ENCODE measurements at regions not wholly inside any gene's neighbourhood (a gene's known extent, or its start where the extent isn't known, plus 50 kb on each side); places are given as distances from the start of the nearest gene placed in this dataset.

- intact Hi-C loops (cut with DNase I), result no loop called here
- Histone ChIP-seq H3K9me3 (no peaks in the 10 kb centered on the region), H3K4me3 (no peak overlapping the region), H3K27ac (no peak overlapping the region), H3K36me3 (replicated peaks in 1 of 2; ENCODE audit: insufficient read depth in 1 of 2, low read depth in 2 of 2) (peaks cover 0 to 5% of the 10 kb centered on the region in 2 donors), H3K4me1 (no peaks in the 10 kb centered on the region), H3K27me3 (no peaks in the 10 kb centered on the region)
- ATAC-seq (no peak), DNase-seq (no peak)
- 90 to 91% methylated on average over 5 of the region's 5 CpGs for WGBS, 2 donors
- TF ChIP-seq CTCF (IDR thresholded peaks at IDR 0.05) (no peak), POLR2A (IDR thresholded peaks at IDR 0.05) (no peak)
These were observed 230.2 kb upstream of the RGS6 start for GRCh38 chr14:71701990-71702389.

GRCh38 chr14:71702786-71703185 lies 229.4 kb upstream of the RGS6 start:
- no peak for ATAC-seq
- WGBS, 2 donors, result 79 to 93% methylated on average over 2 of the region's 2 CpGs
- peaks cover 0 to 5% of the 10 kb centered on the region in 2 donors for H3K36me3 ChIP-seq (replicated peaks in 1 of 2; ENCODE audit: insufficient read depth in 1 of 2, low read depth in 2 of 2)
- H3K9me3 ChIP-seq, result no peaks in the 10 kb centered on the region
- TF ChIP-seq CTCF (IDR thresholded peaks at IDR 0.05) (no peak), POLR2A (IDR thresholded peaks at IDR 0.05) (no peak)
- H3K27ac ChIP-seq, result no peak overlapping the region
- intact Hi-C loops (cut with DNase I), result no loop called here
- no peaks in the 10 kb centered on the region for H3K4me1 ChIP-seq
- DNase-seq, result no peak
- no peaks in the 10 kb centered on the region for H3K27me3 ChIP-seq
- no peak overlapping the region for H3K4me3 ChIP-seq

- intact Hi-C loops (cut with DNase I), result no loop called here
- ATAC-seq, result no peak
- no peak overlapping the region for H3K27ac ChIP-seq
- H3K4me1 ChIP-seq, result no peaks in the 10 kb centered on the region
- TF ChIP-seq POLR2A (IDR thresholded peaks at IDR 0.05) (no peak), CTCF (IDR thresholded peaks at IDR 0.05) (no peak)
- H3K27me3 ChIP-seq, result no peaks in the 10 kb centered on the region
- peaks cover 0 to 5% of the 10 kb centered on the region in 2 donors for H3K36me3 ChIP-seq (replicated peaks in 1 of 2; ENCODE audit: insufficient read depth in 1 of 2, low read depth in 2 of 2)
- 73 to 86% methylated on average over 4 of the region's 4 CpGs for WGBS, 2 donors
- no peak overlapping the region for H3K4me3 ChIP-seq
- H3K9me3 ChIP-seq, result no peaks in the 10 kb centered on the region
- DNase-seq, result no peak
These were observed 228.8 kb upstream of the RGS6 start for GRCh38 chr14:71703477-71703876.

GRCh38 chr14:71704210-71704609 lies 228.0 kb upstream of the RGS6 start:
- intact Hi-C loops (cut with DNase I), result no loop called here
- Histone ChIP-seq H3K27me3 (no peaks in the 10 kb centered on the region), H3K27ac (no peak overlapping the region), H3K4me1 (no peaks in the 10 kb centered on the region), H3K36me3 (replicated peaks in 1 of 2; ENCODE audit: insufficient read depth in 1 of 2, low read depth in 2 of 2) (peaks cover 0 to 7% of the 10 kb centered on the region in 2 donors), H3K4me3 (no peak overlapping the region), H3K9me3 (no peaks in the 10 kb centered on the region)
- ATAC-seq, result no peak
- DNase-seq, result no peak
- WGBS, 2 donors, result 89 to 100% methylated on average over 1 of the region's 1 CpG
- TF ChIP-seq CTCF (IDR thresholded peaks at IDR 0.05) (no peak), POLR2A (IDR thresholded peaks at IDR 0.05) (no peak)

- 78 to 85% methylated on average over 4 of the region's 4 CpGs for WGBS, 2 donors
- H3K9me3 ChIP-seq, result no peaks in the 10 kb centered on the region
- H3K27ac ChIP-seq, result no peak overlapping the region
- TF ChIP-seq POLR2A (IDR thresholded peaks at IDR 0.05) (no peak), CTCF (IDR thresholded peaks at IDR 0.05) (no peak)
- no peaks in the 10 kb centered on the region for H3K27me3 ChIP-seq
- ATAC-seq (no peak), DNase-seq (no peak)
- intact Hi-C loops (cut with DNase I), result no loop called here
- no peaks in the 10 kb centered on the region for H3K4me1 ChIP-seq
- peaks cover 0 to 12% of the 10 kb centered on the region in 2 donors for H3K36me3 ChIP-seq (replicated peaks in 1 of 2; ENCODE audit: insufficient read depth in 1 of 2, low read depth in 2 of 2)
- H3K4me3 ChIP-seq, result no peak overlapping the region
These were observed 226.8 kb upstream of the RGS6 start for GRCh38 chr14:71705460-71705859.

Data from body of pancreas (tissue), 4 donors.